ENCODE measurements at regions not wholly inside any gene's neighbourhood (a gene's known extent, or its start where the extent isn't known, plus 50 kb on each side); places are given as distances from the start of the nearest gene placed in this dataset.

DNA sequence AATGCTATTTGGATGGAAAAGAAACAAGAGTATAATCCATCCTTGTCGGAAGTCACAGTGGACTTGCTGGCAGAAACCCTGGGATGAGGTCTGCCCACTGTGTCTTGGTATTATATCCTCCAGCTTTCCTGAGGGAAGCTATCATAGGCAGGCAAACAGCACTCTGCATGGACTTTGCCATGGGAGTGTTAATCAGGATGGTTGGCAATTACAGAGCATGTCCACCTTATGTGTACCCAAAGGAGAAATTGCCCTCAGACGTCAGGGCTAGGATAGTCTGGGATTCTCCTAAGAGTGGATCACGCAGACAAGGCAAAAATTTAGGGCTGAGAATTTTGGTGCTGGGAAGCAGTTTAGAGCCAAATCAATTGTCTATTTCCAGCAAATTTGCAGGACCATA is 184.9 kb upstream of the ESRRG start:
- no peak for FAIRE-seq

DNA sequence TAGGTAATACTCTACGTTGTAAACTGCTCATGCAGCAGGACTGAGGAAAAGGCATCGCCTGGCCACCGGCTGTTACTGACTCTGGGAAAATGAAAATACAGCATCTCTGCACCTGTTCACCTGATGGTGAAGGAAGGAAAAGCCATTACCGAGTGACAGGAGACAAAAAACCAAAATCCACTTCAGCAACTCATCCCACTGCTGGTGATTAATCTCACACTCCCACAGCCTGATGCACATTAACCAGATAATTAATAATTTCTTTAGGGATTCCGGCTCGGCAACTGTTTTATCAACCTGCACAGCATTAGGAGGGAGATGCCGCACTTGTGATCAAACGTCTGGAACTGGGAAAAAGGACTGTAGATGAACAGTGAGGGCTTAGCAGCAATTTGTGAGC is 183.9 kb upstream of the ESRRG start:
- FAIRE-seq: no peak

DNA sequence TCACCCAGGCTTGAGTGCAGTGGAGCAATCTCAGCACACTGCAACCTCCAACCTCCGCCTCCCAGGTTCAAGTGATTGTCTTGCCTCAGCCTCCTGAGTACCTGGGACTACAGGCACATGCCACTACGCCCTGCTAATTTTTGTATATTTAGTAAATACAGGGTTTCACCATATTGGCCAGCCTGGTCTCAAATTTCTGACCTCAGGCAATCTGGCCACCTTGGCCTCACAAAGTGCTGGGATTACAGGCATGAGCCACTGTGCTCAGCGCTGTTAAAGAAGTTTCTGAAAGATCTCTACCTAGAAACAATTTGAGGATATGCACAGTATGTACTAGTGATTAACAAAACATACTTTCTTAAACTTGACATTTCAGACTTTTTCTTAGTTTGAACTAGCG is 182.6 kb upstream of the ESRRG start:
- no peak for FAIRE-seq

DNA sequence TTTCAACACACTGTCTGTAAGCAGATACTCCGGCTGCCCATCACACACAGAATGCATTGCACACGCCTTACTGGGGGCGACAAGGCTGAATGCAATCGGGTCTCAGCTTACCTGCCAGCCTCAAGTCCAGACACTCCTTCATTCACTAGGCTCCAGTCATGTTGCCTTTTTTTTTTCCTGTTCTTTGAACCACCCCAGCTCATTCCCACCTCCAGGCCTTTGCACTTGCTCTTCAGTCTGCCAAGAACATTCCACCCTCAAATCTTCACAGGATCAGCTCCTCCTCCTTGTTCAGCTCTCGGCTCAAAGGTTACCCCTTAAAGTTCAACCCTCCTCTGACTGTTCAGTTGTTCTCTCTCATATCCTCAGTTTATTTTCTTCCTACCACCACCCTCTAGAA is 181.9 kb upstream of the ESRRG start:
- no peak for FAIRE-seq

DNA sequence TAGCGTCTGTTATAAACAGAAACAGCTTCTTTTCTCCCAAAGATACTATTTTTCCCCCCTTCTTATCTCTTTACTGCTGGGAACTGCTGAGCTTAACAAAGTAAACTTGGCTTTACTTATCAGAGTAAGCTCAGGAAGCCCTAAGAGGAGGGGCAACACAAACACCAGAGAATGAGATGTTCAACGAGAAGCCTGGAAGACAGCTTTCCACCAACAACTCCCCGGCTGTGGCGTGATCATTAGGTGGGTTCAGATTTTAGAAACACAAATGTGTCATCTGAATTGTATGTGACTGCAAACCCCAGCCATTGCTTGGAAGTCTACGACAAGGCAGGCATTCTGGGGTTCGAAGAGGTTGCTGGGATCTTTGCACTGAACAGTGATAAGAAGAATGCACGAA is 181.2 kb upstream of the ESRRG start:
- FAIRE-seq: no peak

DNA sequence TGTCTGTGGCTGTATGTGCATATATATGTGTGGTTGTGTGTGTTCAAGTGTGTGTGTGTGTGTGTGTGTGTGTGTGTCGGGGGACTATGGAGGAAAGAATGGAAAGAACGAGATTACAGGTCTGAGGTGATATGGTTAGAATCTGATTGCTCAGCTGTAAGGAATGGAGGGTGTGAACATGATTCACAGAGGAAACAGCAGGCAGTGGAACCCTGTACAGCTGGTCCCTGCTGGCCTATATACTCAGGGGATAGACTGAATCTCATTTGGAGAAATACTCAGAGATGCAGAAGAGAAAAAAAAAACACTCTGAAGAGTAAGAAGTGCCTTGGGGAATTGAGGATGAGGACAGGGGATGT is 180.1 kb upstream of the ESRRG start:
- FAIRE-seq: no peak

DNA sequence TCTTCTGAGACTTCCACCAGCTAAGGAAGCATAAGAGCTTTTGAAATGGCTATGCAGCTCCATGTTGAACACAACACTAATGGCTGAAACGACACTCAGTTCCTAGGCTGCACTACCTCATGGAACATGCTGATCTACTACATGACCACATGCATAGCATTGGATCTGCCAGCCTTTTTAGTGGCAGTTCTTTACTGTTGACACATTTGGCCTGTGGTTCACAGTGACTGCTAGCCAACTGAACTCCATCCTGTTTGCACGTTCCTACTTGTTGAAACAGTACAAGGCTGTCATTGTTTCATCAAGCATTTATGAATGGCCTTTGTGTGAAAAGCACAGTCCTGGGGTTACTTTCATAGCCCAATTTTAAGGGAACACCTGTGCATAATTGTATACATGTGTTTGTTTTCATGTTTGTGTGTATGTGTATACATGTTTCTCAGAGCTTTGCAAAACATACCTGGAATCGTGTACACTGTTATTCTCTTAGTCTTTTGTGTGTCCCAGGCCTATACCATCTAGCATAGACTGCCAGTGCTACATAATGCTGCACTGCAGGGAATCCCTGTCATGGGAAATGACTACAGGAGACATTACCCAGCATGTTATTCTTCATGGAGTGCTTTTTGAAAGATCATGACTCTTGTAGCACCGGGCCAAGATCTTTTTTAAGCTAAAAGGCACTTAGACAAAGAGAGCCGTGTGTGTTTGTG is 179.6 kb upstream of the ESRRG start:
- FAIRE-seq: no peak

DNA sequence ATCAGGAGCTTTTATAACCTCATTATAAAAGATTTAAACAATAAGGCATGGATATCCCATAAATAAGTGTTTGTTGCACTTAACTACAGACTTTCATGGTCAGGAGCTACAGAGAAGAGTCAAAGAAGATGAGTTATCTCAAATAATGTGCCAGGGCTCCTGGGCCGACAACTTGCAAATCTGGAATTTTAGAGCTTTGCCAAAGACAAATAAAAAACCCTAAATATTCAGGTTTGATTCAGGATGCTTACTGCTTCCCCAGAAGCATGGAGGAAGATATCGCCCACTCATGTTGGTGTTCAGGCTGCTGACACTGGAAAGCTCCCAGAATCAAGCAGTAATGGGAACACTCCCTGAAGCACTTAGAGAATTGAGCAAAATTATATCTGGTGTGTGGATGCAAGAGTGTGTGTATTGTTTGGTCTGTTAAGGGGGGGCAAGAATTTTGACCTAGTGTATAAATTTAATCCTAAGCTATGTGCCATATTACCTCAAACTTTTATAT is 176.9 kb upstream of the ESRRG start:
- no peak for FAIRE-seq

DNA sequence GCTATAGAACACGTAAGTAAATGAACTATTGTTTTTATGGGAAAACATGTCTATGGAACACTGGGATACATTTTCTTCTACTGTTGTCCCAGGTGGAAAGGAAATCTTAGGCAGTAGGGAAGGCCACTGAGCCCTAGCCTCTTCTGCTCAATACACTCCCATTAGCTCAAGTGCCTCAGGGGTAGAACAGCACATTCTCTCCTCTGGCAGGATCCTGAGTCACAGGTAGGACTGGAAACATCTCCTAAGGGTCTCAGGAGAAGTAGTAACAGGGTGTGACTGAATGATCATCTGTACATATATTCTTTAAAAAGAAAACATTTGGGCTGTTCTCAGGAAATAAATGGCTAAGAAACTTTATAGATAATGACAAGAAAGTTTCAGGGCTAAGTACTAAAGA is 175.6 kb upstream of the ESRRG start:
- FAIRE-seq: no peak

DNA sequence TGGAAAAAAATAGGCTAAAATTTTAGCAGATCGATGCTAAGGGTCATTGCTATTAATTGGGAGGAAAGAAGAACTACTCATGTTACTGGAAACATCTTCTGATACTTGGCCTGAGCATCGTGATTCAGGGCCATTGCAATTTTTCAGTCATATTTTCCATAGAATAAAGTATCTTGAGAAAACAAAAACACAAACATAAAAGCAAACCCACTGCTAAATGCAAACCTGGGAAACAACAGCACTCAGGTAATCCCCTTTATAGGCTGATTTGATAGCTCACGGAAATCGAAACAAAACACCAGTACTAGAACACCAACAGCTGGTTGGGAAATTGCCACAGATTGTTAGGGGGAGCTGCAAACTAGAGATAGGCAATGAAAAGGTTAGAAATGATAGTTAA is 172.9 kb upstream of the ESRRG start:
- no peak for FAIRE-seq

DNA sequence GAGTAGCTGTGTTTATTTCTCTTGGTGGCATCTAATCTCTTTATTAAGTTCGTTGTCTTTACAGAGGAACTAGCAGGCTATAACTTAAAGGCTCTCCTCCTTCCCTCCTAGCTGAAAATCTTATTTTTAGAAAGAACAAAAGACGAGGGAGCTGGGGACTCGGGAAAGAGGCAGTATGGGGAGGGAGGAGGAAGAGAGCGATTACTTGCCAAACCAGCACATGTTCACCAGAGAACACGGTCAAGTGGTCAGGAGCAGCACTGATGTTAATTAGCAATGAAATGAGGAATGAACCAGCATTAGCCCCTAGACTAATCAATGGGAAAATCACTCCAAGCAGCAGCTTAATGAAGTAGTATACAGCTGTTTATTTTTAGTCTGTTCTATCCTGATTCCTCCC is 171.3 kb upstream of the ESRRG start:
- FAIRE-seq: no peak

DNA sequence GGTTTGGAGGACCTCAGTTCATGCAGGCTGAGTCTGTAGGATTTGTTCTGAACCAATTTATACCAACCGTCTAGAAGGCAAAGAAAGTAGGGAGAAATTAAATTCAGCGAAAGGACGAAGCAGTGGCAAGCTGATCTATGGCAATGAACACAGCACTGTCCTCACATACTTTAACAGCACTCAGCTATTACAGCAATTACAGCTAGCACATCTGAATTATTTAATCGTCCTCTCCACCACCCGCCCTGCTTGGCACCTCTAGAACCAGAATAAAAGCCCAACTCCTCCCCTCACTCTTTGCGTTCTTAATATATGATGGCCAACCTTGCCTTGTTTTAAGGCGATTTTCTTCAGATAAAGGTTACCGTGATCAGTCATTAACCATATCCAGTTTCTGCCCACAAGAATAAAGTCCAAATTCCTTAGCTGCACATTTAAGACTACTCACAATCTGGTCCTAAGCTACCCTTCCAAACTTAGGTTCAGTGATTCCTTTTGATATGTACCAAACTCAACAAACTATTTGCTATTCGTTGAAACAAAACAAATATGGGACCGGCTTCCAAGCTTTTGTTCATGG is 169.4 kb upstream of the ESRRG start:
- FAIRE-seq: no peak

DNA sequence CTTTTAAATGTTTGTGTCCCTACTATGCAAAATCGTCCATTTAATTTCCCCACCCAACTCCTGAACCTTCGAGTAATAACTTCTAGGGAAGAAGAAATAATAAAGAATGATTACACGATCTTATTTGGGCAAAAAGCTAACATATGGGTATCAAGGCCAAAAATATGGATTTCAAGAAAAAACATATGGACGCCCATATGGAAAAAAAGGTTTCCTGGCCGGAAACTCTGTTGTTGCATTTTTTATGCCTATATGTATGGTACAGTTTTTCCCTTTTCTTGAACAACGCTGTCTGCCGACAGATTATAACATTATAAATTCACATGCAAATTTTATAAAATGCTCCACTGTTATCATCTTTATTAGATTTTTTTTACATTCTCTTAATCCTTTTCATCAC is 167.6 kb upstream of the ESRRG start:
- no peak for FAIRE-seq

DNA sequence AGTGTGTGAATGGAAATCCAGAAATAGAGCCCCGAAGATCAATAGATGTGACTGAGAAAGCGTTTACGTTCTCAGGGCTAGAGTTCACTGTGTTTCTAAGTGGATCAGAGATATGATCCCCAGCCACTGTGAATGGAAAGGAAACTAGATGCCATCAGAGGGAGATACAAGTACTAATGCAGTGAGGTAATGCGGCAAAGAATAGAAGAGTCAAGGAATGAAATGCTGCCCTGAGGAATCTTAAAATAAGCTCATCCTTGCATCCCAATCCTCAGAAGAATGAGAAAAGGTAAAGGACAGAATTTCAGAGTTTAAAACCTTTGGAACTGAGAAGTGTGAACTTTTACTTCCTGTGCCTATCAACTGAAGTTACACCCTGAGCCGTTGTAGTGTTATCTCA is 165.5 kb upstream of the ESRRG start:
- no peak for FAIRE-seq

DNA sequence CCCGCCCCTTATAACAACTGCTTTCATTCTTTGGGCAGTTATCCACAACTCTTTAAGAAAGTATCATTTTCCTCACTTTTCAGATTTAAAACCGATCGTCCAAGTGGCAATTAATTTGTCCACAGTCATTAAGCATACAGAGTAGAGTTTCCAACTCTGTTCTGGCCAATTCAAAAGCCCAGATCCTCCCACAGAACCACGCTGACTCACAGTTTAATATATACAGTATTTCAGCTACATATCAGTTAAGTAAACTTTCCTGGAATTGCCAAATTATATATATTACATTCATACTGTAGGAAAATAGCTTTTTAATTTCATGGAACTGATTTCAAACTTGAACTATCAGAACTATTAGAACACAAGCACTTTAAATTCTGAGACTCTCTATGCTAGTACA is 163.8 kb upstream of the ESRRG start:
- FAIRE-seq: no peak

DNA sequence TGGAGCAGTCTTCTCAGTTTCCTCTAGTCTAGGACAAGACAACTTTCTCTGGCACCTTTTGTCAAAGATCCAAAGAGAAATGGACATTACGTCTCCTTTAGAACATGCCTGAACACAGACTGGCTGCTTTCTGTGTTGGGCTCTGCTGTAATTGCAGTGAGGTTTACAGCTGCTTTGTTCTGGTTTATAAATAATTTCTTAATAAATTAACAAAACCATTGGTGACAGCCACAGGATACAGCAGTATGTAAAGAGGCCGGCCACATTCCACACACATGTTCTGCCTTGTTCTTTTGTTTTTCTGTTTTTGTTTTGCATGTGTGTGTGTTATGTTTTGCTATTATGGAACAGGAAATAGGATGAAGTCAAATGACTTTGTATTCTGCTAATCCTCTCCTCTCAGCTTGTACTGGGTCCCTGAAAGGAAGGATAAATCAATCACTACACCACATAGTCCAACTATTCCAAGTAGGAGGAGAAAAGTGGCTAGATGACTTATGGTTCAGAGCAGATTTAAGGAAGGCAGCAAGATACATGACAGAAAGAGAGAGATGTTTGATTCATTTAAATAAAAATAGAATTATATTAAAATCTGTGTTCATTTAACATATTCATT is 161.5 kb upstream of the ESRRG start:
- no peak for FAIRE-seq

DNA sequence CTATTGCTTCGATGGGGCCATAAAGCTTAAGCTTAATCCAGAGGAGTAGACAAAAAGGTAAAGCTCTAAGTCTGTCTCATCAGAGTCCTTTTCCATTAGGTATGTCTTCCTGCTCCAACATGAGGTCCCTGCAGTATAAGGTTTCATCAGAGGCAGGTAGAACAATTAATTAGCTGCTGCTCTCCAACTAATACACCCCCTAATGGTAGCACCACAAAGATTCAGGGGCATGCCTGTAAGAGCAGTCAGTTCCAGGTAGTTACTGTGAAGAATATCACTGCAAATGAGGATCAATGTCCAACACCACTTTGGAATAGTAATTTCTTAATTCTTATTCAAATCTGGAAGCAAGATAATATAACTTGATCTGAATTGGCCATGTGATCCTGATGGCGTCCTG is 160.3 kb upstream of the ESRRG start:
- FAIRE-seq: no peak

DNA sequence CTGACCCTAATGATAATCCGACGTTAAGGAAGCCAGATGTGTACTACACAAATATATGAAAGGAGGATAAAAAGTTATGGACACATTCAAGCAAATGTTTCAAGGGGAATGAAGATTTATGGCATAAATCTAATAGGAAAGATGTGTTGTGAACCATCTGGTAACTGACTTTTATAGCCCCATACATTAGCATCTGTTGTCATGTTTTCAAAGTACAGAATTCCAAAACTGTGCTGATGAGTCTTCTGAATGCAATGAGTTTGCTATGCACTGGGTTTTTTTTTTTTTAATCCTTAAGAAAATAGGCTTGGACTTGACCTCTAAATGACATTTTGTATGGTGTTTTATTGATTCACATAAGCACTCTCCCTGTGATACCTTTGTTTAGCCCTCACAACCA is 158.5 kb upstream of the ESRRG start:
- FAIRE-seq: no peak

DNA sequence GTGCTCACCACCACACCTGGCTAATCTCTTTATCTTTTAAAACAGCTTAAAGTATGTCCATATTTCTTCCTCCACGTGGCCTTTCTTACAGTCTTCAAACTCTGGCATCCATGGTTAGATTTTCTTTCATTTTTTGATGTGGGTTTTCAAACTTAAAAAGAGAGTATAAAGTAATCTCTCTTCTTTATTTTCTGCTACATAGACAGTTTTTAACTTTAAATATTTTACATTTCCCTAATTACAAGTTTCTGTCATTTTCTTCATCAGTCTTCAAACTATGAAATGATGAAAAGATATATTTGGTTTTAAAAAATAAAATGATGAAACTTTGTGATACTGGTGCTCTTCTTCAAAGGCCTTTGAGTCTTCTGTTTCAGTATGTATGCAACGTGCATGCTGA is 143.5 kb upstream of the ESRRG start:
- no peak for FAIRE-seq

DNA sequence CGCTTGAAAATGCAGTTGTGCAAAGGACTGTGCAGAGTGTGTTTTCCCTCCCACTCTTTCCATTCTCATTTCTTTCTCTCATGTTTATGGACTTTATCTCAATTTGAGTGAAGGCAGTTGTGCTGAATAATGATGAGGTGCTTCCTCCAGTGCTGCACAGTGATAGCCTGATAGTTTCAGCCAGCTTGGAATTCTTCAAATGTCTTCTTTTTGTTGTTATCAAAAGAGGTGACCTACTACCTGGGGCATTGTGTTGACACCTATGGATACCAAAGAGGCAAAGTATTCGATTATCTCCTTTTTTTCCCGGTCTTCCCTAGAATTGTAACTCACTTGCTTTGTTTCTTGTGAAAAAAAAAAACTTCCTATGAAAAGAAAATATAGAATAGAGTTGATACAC is 132.6 kb upstream of the ESRRG start:
- FAIRE-seq: no peak

DNA sequence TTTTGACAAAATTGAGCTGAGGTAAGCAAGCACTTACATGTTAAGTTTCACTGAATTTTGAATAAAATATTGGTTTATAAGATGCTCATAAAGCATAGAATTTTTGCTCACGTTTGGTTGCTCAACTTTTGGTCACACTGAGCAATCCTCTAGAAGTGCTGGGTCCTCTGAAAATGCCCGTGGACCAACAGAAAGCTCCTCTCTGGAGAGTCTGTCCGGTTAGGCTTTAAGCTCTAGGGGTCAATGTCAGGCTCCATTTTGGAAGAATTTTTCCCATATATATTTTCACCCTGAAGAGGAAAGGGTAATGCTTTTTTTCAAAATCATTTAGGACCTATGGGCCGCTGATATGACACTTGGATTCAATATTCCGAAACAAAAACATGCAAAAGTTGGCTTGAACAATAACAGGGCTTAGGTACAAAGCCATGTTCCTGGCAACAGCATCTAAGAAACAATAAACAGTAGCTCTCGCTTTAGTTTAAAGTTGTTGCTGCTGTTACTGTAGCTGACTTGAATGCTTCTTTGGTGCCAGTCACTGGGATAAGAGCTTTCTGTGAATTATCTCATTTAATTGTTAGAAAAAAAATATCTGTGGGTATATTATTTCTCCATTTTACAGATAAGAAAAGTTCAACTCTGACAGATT is 131.7 kb upstream of the ESRRG start:
- no peak for FAIRE-seq

DNA sequence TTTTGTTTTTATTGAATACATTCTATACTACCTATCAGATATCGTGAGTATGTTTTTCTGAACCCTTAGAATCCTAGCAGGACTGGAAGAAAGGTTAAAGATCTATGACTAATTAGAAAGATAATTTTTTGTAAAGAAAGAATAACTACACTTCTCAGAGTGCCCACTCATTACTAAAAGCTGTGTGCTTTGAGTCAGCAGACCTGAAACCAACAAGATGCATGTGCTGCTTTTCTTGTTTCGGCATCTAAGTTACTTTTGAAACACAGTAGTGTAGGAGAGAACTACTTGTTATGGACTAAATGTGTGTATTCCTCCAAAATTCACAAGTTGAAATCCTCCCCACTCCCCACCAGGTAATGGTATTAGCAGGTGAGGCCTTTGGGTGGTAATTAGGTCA is 127.8 kb upstream of the ESRRG start:
- FAIRE-seq: no peak

DNA sequence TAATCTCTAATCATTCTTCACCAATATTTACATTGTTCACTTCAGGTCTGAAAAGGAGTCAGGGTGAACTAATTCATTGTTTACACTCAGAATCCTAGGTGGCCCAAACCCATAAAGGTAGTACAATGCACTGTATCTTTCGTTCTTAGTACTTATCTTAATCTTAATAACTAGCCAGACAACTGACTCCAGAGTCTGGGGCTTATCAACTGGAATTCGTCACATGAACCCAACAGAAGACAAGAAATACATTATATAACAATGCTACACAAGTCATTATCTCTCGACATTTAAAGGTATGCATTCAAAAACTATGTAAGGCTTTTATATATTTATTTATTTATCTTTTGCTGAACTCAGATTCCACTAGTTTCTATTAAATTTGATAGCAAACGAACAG is 125.9 kb upstream of the ESRRG start:
- no peak for FAIRE-seq

DNA sequence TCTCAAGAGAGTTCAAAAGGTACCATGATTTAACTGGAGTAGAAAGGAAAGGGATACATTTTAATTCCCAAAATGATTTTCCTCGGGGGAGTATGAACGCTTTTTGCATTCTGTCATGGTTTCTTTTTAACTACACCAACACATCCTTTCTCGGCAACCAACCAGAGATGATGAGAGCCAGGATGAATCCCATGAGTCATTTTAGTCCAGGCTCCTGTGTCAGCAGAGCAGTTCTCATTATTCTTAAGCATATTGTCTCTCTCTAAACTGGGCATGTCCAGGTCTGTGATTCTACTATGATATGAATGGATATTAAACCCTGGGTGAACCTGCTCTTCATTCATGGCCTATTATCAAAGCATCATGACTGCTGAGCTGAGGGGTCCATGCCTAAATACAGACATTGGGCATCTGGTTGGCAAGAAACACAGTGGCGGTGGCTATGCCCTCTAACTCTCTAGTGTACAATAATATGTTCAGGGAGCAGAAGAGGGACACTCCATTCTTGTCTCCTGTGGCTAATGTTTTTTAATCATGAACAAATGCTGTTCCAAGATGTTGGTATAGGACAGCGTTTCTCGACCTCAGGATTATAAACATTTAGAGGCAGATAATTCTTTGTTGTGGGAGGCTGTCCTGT is 124.3 kb upstream of the ESRRG start:
- FAIRE-seq: no peak
